HL-60 (cell line): ENCODE measurements at regions not wholly inside any gene's neighbourhood (a gene's known extent, or its start where the extent isn't known, plus 50 kb on each side); places are given as distances from the start of the nearest gene placed in this dataset.

Experiments used
- GABPA ChIP-seq: IDR thresholded peaks from 2 replicates; pipeline ENCODE4 v1.6.1; 2012; ENCODE audit warnings: low read depth
- POLR2AphosphoS5 ChIP-seq: IDR thresholded peaks from 2 replicates; pipeline ENCODE4 v1.6.1; 2012; ENCODE audit warnings: low read depth
- SPI1 ChIP-seq: IDR thresholded peaks from 2 replicates; pipeline ENCODE4 v1.6.1; 2012; ENCODE audit warnings: low read depth, mild to moderate bottlenecking, borderline replicate concordance
- TF ChIP-seq, protein P1 (sequence below): IDR thresholded peaks from one replicate; pipeline ENCODE4 v1.5.1; 2011; ENCODE audit warnings: low read length, control low read depth, inconsistent platforms; ENCODE audit not compliant: insufficient read depth
- TF ChIP-seq, protein P2 (sequence below): IDR thresholded peaks from 2 replicates; pipeline ENCODE4 v1.6.1; 2012; ENCODE audit warnings: low read depth; ENCODE audit not compliant: insufficient replicate concordance

DNA sequence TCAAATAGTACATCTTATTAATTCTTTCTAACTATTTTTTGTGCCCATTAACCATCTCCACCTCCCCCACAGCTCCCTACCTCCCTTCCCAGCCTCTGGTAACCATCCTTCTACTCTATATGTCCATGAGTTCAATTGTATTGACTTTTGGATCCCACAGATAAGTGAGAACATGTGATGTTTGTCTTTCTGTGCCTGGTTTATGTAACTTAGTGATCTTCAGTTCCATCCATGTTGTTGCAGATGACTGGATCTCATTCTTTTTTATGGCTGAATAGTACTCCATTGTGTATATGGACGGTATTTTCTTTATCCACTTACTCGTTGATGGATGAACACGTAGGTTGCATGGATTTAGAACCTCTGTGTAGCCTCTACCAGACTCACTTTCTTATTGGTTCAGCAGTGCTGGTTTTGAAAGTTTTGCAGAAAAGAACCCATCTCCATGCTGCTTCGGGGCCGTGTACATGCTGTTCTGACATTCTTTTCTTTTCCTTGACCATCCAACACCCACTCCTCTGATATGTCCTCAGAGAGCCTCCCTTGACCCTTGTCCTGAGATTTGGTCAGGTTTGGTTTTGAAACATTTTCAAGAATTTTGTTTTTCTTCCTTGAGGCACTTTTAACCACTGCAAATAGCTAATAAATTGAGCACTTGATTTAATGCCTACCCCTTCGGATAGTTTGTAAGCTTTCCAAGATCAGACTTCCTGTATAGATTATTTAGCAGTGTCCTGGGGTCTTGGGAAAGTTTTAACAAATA lies 231.2 kb upstream of the ZFP64 start:
- TF ChIP-seq, protein P1, sequence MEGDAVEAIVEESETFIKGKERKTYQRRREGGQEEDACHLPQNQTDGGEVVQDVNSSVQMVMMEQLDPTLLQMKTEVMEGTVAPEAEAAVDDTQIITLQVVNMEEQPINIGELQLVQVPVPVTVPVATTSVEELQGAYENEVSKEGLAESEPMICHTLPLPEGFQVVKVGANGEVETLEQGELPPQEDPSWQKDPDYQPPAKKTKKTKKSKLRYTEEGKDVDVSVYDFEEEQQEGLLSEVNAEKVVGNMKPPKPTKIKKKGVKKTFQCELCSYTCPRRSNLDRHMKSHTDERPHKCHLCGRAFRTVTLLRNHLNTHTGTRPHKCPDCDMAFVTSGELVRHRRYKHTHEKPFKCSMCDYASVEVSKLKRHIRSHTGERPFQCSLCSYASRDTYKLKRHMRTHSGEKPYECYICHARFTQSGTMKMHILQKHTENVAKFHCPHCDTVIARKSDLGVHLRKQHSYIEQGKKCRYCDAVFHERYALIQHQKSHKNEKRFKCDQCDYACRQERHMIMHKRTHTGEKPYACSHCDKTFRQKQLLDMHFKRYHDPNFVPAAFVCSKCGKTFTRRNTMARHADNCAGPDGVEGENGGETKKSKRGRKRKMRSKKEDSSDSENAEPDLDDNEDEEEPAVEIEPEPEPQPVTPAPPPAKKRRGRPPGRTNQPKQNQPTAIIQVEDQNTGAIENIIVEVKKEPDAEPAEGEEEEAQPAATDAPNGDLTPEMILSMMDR, result no peak
- TF ChIP-seq, protein P2, sequence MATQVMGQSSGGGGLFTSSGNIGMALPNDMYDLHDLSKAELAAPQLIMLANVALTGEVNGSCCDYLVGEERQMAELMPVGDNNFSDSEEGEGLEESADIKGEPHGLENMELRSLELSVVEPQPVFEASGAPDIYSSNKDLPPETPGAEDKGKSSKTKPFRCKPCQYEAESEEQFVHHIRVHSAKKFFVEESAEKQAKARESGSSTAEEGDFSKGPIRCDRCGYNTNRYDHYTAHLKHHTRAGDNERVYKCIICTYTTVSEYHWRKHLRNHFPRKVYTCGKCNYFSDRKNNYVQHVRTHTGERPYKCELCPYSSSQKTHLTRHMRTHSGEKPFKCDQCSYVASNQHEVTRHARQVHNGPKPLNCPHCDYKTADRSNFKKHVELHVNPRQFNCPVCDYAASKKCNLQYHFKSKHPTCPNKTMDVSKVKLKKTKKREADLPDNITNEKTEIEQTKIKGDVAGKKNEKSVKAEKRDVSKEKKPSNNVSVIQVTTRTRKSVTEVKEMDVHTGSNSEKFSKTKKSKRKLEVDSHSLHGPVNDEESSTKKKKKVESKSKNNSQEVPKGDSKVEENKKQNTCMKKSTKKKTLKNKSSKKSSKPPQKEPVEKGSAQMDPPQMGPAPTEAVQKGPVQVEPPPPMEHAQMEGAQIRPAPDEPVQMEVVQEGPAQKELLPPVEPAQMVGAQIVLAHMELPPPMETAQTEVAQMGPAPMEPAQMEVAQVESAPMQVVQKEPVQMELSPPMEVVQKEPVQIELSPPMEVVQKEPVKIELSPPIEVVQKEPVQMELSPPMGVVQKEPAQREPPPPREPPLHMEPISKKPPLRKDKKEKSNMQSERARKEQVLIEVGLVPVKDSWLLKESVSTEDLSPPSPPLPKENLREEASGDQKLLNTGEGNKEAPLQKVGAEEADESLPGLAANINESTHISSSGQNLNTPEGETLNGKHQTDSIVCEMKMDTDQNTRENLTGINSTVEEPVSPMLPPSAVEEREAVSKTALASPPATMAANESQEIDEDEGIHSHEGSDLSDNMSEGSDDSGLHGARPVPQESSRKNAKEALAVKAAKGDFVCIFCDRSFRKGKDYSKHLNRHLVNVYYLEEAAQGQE, result no peak
- TF ChIP-seq GABPA (no peak), POLR2AphosphoS5 (no peak), SPI1 (no peak)
